NT2/D1 (cell line): ENCODE measurements at regions not wholly inside any gene's neighbourhood (a gene's known extent, or its start where the extent isn't known, plus 50 kb on each side); places are given as distances from the start of the nearest gene placed in this dataset.

Source experiments
- DNase-seq: peaks from one replicate; pipeline ENCODE4 v3.0.0-alpha.2; 2011; ENCODE audit warnings: low read depth, low spot score
- H3K27me3 ChIP-seq: 2 replicates; pipeline ENCODE4 v1.6.0; 2011; ENCODE audit warnings: mild to moderate bottlenecking; ENCODE audit not compliant: insufficient read length, insufficient read depth
- H3K36me3 ChIP-seq: 2 replicates; pipeline ENCODE4 v1.6.1; 2011; ENCODE audit warnings: mild to moderate bottlenecking, low read length, mixed read lengths; ENCODE audit not compliant: insufficient read depth, insufficient read length
- H3K4me1 ChIP-seq: 2 replicates; pipeline ENCODE4 v1.5.1; 2011; ENCODE audit not compliant: insufficient read depth, insufficient read length
- H3K4me3 ChIP-seq: 2 replicates; pipeline ENCODE4 v1.5.1; 2011; ENCODE audit warnings: low read depth; ENCODE audit not compliant: insufficient read length
- H3K9ac ChIP-seq: 2 replicates; pipeline ENCODE4 v1.6.0; 2011; ENCODE audit warnings: low read depth; ENCODE audit not compliant: insufficient read length
- H3K9me3 ChIP-seq: 2 replicates; pipeline ENCODE4 v1.5.1; 2011; ENCODE audit warnings: mild to moderate bottlenecking, low read length; ENCODE audit not compliant: insufficient read depth
- SUZ12 ChIP-seq: IDR thresholded peaks from 2 replicates; pipeline ENCODE4 v1.6.1; 2011; ENCODE audit not compliant: insufficient read length, insufficient read depth; ENCODE audit errors: extremely low read depth
- YY1 ChIP-seq: IDR thresholded peaks from 2 replicates; pipeline ENCODE4 v1.6.1; 2011; ENCODE audit not compliant: insufficient read length, insufficient read depth
- ZNF274 ChIP-seq: IDR thresholded peaks from 2 replicates; pipeline ENCODE4 v1.6.1; 2011; ENCODE audit warnings: mild to moderate bottlenecking, low read depth, low read length

DNA sequence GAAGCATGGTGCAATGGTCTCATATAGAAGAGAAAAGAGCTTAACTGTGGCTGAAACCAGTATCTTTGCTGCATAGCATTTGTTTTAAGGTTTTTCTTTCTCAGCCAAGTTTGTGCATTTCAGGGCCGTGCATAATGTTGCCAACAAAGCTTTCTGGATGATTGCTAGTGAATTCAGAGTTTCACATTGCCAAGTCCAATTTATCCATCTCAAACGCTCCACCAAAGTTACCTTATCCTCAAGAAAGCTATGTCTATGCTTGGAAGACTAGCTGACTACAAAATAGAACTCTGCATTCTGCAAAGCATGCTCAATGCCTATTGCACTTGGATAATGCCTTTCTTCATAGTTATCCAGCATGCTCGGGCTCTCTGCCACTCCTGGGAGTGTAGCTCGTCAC lies 535.8 kb upstream of the SGCG start:
- no peak for DNase-seq
- no peaks in the 10 kb centered on the region for H3K9me3 ChIP-seq
- H3K9ac ChIP-seq, result no peak overlapping the region
- H3K4me3 ChIP-seq, result no peak overlapping the region
- no peaks in the 10 kb centered on the region for H3K27me3 ChIP-seq
- H3K4me1 ChIP-seq, result no peaks in the 10 kb centered on the region
- TF ChIP-seq SUZ12, result no peak
- TF ChIP-seq ZNF274, result no peak
- TF ChIP-seq YY1, result no peak
- no peaks in the 10 kb centered on the region for H3K36me3 ChIP-seq

DNA sequence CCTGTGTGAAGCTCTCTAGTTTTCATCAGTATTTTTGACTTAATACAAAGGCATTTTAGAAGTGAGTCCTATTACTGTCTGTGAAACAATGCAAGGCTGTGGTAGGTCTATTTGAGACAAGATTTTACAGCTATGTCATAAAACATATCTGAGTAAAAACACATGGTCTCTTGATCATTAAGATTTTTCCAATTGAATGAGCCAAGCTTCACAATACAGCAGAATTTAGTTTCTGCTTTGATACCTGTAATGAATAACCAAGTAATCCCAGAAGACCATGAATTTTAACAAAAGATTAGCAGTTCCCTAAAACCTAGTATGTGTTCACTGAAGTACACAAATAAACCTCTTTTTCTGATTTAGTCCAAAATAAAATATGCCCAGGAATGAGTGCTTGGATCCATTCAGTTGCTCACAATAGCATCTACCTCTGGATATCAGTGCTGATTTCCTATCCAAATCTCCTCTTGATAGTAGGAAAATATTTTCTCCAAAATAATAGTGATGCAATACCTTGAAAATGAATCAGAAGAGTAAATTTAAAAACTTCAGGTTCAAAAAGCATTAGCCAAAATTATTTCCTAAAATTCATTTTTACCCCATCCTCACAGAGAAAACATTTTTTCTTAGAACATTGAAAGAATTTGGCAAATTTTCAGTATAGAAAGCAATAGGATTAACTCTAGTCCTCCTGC lies 533.5 kb upstream of the SGCG start:
- Histone ChIP-seq H3K4me1 (no peaks in the 10 kb centered on the region), H3K9me3 (no peaks in the 10 kb centered on the region), H3K4me3 (no peak overlapping the region), H3K36me3 (no peaks in the 10 kb centered on the region), H3K9ac (no peak overlapping the region), H3K27me3 (no peaks in the 10 kb centered on the region)
- no peak for TF ChIP-seq ZNF274
- no peak for TF ChIP-seq YY1
- no peak for TF ChIP-seq SUZ12
- DNase-seq, result no peak

DNA sequence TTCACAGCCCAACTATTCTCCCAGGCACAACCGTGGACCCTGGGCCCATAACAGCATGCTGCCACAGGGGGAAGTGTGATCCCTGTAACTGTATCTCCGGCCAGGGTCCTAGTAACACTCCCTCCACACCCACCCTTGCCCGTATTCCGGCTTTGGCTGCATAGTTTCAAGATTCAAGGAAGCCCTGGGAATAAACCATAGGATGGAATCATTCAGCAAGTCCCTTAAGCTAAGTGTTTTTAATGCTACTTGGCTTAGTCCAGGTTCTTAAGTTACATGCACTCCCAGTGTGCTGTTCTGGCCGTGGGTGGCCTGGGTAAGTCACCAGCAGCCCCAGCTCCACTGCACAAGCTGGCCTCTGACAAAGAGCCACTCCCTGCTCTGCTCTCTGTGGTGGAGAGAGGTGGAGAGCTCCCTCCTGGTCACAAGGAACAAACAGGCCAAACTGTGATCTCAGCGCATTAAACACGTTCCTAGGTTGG lies 532.4 kb upstream of the SGCG start:
- H3K9me3 ChIP-seq, result no peaks in the 10 kb centered on the region
- no peaks in the 10 kb centered on the region for H3K36me3 ChIP-seq
- H3K9ac ChIP-seq, result no peak overlapping the region
- TF ChIP-seq YY1 (no peak), SUZ12 (no peak), ZNF274 (no peak)
- no peaks in the 10 kb centered on the region for H3K27me3 ChIP-seq
- DNase-seq, result no peak
- H3K4me1 ChIP-seq, result no peaks in the 10 kb centered on the region
- no peak overlapping the region for H3K4me3 ChIP-seq

DNA sequence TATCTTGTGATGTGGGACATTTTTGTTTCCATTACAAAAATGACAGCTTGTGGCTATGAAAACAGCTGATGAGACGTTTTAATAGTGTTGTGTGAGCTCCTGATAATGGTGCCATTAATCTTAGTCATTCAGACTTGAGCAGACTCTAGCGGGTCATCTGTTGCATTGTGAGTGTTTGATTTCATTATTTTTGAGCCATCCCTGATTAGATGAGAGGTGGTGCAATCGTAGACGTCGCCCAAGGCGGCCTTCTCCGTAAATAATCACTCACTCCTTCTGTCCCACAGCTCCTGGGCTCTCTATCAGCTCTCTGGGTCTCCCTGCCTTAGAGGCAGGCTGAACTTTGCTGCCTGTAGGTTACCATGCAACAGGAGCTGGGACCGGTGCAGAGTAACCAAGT lies 528.0 kb upstream of the SGCG start:
- no peak overlapping the region for H3K9ac ChIP-seq
- H3K36me3 ChIP-seq, result no peaks in the 10 kb centered on the region
- DNase-seq, result no peak
- TF ChIP-seq ZNF274, result no peak
- no peak for TF ChIP-seq YY1
- no peak for TF ChIP-seq SUZ12
- H3K9me3 ChIP-seq, result no peaks in the 10 kb centered on the region
- no peaks in the 10 kb centered on the region for H3K27me3 ChIP-seq
- H3K4me1 ChIP-seq, result no peaks in the 10 kb centered on the region
- no peak overlapping the region for H3K4me3 ChIP-seq

DNA sequence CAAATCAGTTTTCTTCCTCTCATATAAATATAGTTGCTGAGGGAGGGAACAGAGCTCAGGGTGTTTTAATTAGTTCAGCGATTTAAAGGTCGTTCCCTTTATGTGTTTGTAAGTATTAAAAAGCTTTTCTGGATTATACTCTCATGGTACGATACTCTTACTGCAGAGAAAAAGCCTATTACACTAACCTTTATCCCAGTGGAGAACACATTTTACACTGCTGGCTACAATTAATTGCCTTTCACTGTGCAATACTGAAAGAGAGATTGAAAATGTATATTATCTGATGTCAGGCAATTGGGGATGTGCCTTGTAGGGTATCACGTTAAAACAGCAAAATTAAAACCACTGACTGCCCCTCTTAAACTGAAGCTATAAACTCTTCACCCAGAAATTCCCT lies 526.9 kb upstream of the SGCG start:
- Histone ChIP-seq H3K36me3 (no peaks in the 10 kb centered on the region), H3K4me1 (no peaks in the 10 kb centered on the region), H3K27me3 (no peaks in the 10 kb centered on the region), H3K4me3 (no peak overlapping the region), H3K9me3 (no peaks in the 10 kb centered on the region), H3K9ac (no peak overlapping the region)
- TF ChIP-seq YY1 (no peak), SUZ12 (no peak), ZNF274 (no peak)
- no peak for DNase-seq

GRCh38 chr13:22655106-22655852 lies 525.5 kb upstream of the SGCG start:
- H3K4me3 ChIP-seq, result no peak overlapping the region
- DNase-seq, result no peak
- H3K9me3 ChIP-seq, result no peaks in the 10 kb centered on the region
- no peaks in the 10 kb centered on the region for H3K4me1 ChIP-seq
- no peak overlapping the region for H3K9ac ChIP-seq
- no peak for TF ChIP-seq ZNF274
- TF ChIP-seq SUZ12, result no peak
- TF ChIP-seq YY1, result no peak
- no peaks in the 10 kb centered on the region for H3K27me3 ChIP-seq
- no peaks in the 10 kb centered on the region for H3K36me3 ChIP-seq

- no peaks in the 10 kb centered on the region for H3K9me3 ChIP-seq
- no peaks in the 10 kb centered on the region for H3K4me1 ChIP-seq
- no peaks in the 10 kb centered on the region for H3K36me3 ChIP-seq
- no peak overlapping the region for H3K4me3 ChIP-seq
- TF ChIP-seq SUZ12, result no peak
- TF ChIP-seq YY1, result no peak
- TF ChIP-seq ZNF274, result no peak
- no peak overlapping the region for H3K9ac ChIP-seq
- no peaks in the 10 kb centered on the region for H3K27me3 ChIP-seq
- DNase-seq, result no peak
Measured at GRCh38 chr13:22662771-22663170, 518.0 kb upstream of the SGCG start.

DNA sequence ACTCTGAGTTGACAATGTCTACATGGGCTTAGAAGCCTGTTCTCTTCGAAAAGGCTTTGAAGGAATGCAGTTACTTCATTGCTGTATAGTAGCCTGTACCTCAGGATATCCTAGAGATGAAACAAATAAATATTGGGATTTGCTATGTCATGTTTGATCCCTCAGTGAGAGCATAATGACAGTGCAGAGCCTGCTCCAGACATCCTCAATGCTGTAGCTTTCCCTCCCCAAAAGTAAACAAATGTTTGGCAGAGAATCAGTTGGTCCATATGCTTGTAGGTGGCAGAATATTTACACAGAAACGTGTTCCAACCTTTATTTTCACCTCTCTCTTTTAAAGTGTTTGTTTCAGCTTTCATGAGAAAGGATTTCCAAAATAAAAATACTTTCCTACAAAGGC lies 515.3 kb upstream of the SGCG start:
- no peak for TF ChIP-seq YY1

More for the DNA sequence above, 515.3 kb upstream of the SGCG start:
- no peak overlapping the region for H3K9ac ChIP-seq
- no peaks in the 10 kb centered on the region for H3K27me3 ChIP-seq
- no peaks in the 10 kb centered on the region for H3K4me1 ChIP-seq
- no peak overlapping the region for H3K4me3 ChIP-seq
- no peaks in the 10 kb centered on the region for H3K9me3 ChIP-seq
- DNase-seq, result no peak
- no peaks in the 10 kb centered on the region for H3K36me3 ChIP-seq
